ENCODE measurements at regions not wholly inside any gene's neighbourhood (a gene's known extent, or its start where the extent isn't known, plus 50 kb on each side); places are given as distances from the start of the nearest gene placed in this dataset.

DNA sequence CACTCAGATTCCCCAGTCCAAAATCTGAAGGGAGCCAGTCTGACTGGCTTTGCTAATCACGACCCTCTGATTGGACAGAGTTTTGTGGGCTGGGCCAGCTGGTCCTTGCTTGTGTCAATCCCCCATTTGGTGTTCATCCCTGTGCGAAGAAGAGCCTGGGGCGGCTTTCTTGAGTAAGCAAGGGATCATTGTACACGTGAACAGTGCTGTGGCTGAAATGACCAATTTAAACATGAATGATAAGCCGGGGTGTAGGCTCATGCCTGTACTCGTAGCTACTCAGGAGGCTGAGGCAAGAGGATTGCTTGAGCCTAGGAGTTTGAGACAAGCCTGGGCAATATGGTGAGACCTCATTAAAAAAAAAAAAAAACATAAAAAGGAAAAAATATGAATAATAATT, 379.1 kb downstream of the RAPGEF2 start:
- H3K9me3 Mint-ChIP-seq (ENCODE audit: unreplicated experiment), result no peaks in the 10 kb centered on the region

DNA sequence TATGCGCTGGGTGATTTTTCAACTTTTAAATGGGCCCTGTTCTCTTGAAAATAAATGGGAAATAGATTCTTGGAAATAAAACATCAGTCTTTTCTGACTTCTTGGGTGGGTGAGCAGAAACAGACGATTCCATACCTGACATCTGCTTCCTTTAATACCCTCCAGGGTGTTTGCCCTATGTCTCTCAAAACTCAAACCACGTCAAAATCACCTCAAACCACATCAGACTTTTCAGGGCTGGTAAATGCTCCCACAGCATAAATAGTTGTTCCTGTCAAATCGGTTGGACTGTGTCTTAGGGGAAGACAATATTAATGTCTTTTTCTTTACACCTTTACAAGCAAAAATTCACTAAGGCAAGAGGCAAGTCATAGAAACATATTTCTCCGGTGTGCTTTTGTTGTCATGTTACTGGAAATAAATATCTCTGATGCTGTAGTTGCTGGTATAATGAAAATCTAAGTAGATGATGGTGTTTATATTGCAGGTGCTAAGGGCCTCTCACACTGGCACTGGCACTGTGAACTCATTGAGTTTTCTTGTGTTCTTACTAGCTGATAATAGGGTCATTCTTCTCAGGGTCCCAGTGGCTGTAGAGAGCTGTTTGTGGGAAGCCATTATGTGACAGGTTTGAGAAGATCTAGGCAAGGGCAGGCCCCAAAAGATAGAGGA, 380.4 kb downstream of the RAPGEF2 start:
- H3K4me3 Mint-ChIP-seq (ENCODE audit: unreplicated experiment), result no peak overlapping the region
- intact Hi-C loops (cut with micrococcal nuclease), result loop anchor here (5.0 kb wide), 1 partner anchor 1769 kb away; no protein-coding TSS in a partner anchor
- no peaks in the 10 kb centered on the region for H3K9me3 Mint-ChIP-seq (ENCODE audit: unreplicated experiment)
- no peaks in the 10 kb centered on the region for H3K36me3 Mint-ChIP-seq (ENCODE audit: insufficient read depth, unreplicated experiment)
- no peak for TF ChIP-seq CTCF (IDR thresholded peaks at IDR 0.05; ENCODE audit: unreplicated experiment)
- H3K4me1 Mint-ChIP-seq (ENCODE audit: insufficient read depth, unreplicated experiment), result peaks cover 25% of the 10 kb centered on the region
- ChIA-PET CTCF (interaction anchor here (0.6 kb wide), 2 partner anchors 20 to 145 kb away, joined by 3 read pairs; no protein-coding TSS in a partner anchor), POLR2A (no interaction called here)
- DNase-seq (ENCODE audit: unreplicated experiment), result no peak
- no TSS peak for BruUV-seq (replicated peaks)
- H3K27ac Mint-ChIP-seq (ENCODE audit: low read depth, unreplicated experiment), result no peak overlapping the region
- peaks cover 10% of the 10 kb centered on the region for H3K27me3 Mint-ChIP-seq (ENCODE audit: insufficient read depth, unreplicated experiment)

More for the DNA sequence above, 379.1 kb downstream of the RAPGEF2 start:
- H3K27ac Mint-ChIP-seq (ENCODE audit: low read depth, unreplicated experiment), result no peak overlapping the region
- peaks cover 10% of the 10 kb centered on the region for H3K27me3 Mint-ChIP-seq (ENCODE audit: insufficient read depth, unreplicated experiment)
- BruUV-seq (replicated peaks), result no TSS peak
- H3K4me3 Mint-ChIP-seq (ENCODE audit: unreplicated experiment), result no peak overlapping the region
- intact Hi-C loops (cut with micrococcal nuclease), result loop anchor here (5.0 kb wide), 1 partner anchor 1770 kb away; no protein-coding TSS in a partner anchor
- CTCF ChIA-PET, result interaction anchor here (0.6 kb wide), 1 partner anchor 9 kb away, joined by 3 read pairs; no protein-coding TSS in a partner anchor
- no peak for TF ChIP-seq CTCF (IDR thresholded peaks at IDR 0.05; ENCODE audit: unreplicated experiment)
- no peaks in the 10 kb centered on the region for H3K36me3 Mint-ChIP-seq (ENCODE audit: insufficient read depth, unreplicated experiment)
- POLR2A ChIA-PET, result no interaction called here
- peaks cover 18% of the 10 kb centered on the region for H3K4me1 Mint-ChIP-seq (ENCODE audit: insufficient read depth, unreplicated experiment)
- no peak for DNase-seq (ENCODE audit: unreplicated experiment)

GRCh38 chr4:159483782-159484741, 381.2 kb downstream of the RAPGEF2 start:
- H3K4me3 Mint-ChIP-seq (ENCODE audit: unreplicated experiment), result no peak overlapping the region
- BruUV-seq (replicated peaks), result no TSS peak
- H3K36me3 Mint-ChIP-seq (ENCODE audit: insufficient read depth, unreplicated experiment), result no peaks in the 10 kb centered on the region
- POLR2A ChIA-PET, result interaction anchor here (0.7 kb wide), 1 partner anchor 7 kb away, joined by 3 read pairs; no protein-coding TSS in a partner anchor
- CTCF ChIA-PET, result interaction anchor here (0.6 kb wide), 2 partner anchors 19 to 146 kb away, joined by 3 read pairs; no protein-coding TSS in a partner anchor
- peaks cover 10% of the 10 kb centered on the region for H3K27me3 Mint-ChIP-seq (ENCODE audit: insufficient read depth, unreplicated experiment)
- no peak overlapping the region for H3K27ac Mint-ChIP-seq (ENCODE audit: low read depth, unreplicated experiment)
- intact Hi-C loops (cut with micrococcal nuclease), result loop anchor here (5.0 kb wide), 1 partner anchor 1768 kb away; no protein-coding TSS in a partner anchor
- no peaks in the 10 kb centered on the region for H3K9me3 Mint-ChIP-seq (ENCODE audit: unreplicated experiment)
- H3K4me1 Mint-ChIP-seq (ENCODE audit: insufficient read depth, unreplicated experiment), result peaks cover 25% of the 10 kb centered on the region
- peak; percentile 24 for DNase-seq (ENCODE audit: unreplicated experiment)
- no peak for TF ChIP-seq CTCF (IDR thresholded peaks at IDR 0.05; ENCODE audit: unreplicated experiment)

- Mint-ChIP-seq H3K36me3 (ENCODE audit: insufficient read depth, unreplicated experiment) (no peaks in the 10 kb centered on the region), H3K4me1 (ENCODE audit: insufficient read depth, unreplicated experiment) (peaks cover 25% of the 10 kb centered on the region), H3K9me3 (ENCODE audit: unreplicated experiment) (no peaks in the 10 kb centered on the region), H3K27me3 (ENCODE audit: insufficient read depth, unreplicated experiment) (peaks cover 10% of the 10 kb centered on the region), H3K27ac (ENCODE audit: low read depth, unreplicated experiment) (no peak overlapping the region), H3K4me3 (ENCODE audit: unreplicated experiment) (no peak overlapping the region)
- DNase-seq (ENCODE audit: unreplicated experiment), result peak; percentile 70
- BruUV-seq (replicated peaks), result no TSS peak
- intact Hi-C loops (cut with micrococcal nuclease), result loop anchor here (5.0 kb wide), 3 partner anchors 122 to 1767 kb away; no protein-coding TSS in a partner anchor
- POLR2A ChIA-PET, result interaction anchor here (0.7 to 0.9 kb wide), 2 partner anchors 8 to 81 kb away, joined by 3 read pairs; no protein-coding TSS in a partner anchor
- CTCF ChIA-PET, result interaction anchor here (0.7 kb wide), 2 partner anchors 403 to 538 kb away, joined by 3 to 4 read pairs; no protein-coding TSS in a partner anchor
- TF ChIP-seq CTCF (IDR thresholded peaks at IDR 0.05; ENCODE audit: unreplicated experiment), result no peak
Observed at GRCh38 chr4:159484864-159485263, 382.0 kb downstream of the RAPGEF2 start.
